ENCODE measurements at regions not wholly inside any gene's neighbourhood (a gene's known extent, or its start where the extent isn't known, plus 50 kb on each side); places are given as distances from the start of the nearest gene placed in this dataset.
"Not testable (repeated sequence)": the region's sequence is repeated elsewhere in the genome, so short reads cannot be mapped to it uniquely, and the experiment has no call there.

- no peak for DNase-seq
- intact Hi-C loops (cut with DNase I), result no loop called here
- ATAC-seq (ENCODE audit: poor library complexity), result no peak
Measured at GRCh38 chr2:208669394-208669793, 262.8 kb downstream of the PTH2R start.

- no peak for DNase-seq
- no peak for ATAC-seq (ENCODE audit: poor library complexity)
- intact Hi-C loops (cut with DNase I), result no loop called here
Measured at GRCh38 chr2:208671284-208671683, 264.7 kb downstream of the PTH2R start.

GRCh38 chr2:208671886-208672680 is 265.5 kb downstream of the PTH2R start:
- no peak for DNase-seq

GRCh38 chr2:208673631-208674030 is 267.0 kb downstream of the PTH2R start:
- ATAC-seq (ENCODE audit: poor library complexity), result no peak

More at GRCh38 chr2:208671886-208672680, 265.5 kb downstream of the PTH2R start:
- ATAC-seq (ENCODE audit: poor library complexity), result no peak
- intact Hi-C loops (cut with DNase I), result no loop called here

GRCh38 chr2:208674919-208675318 is 268.3 kb downstream of the PTH2R start:
- ATAC-seq (ENCODE audit: poor library complexity) (no peak), DNase-seq (no peak)
- intact Hi-C loops (cut with DNase I), result no loop called here

More at GRCh38 chr2:208673631-208674030, 267.0 kb downstream of the PTH2R start:
- intact Hi-C loops (cut with DNase I), result no loop called here
- DNase-seq, result no peak

GRCh38 chr2:208685929-208686328 is 279.3 kb downstream of the PTH2R start:
- ATAC-seq (ENCODE audit: poor library complexity); intact Hi-C loops (cut with DNase I); DNase-seq: not testable (repeated sequence)

- ATAC-seq (ENCODE audit: poor library complexity) (no peak), DNase-seq (no peak)
- intact Hi-C loops (cut with DNase I), result no loop called here
Measured at GRCh38 chr2:208686665-208687064, 280.1 kb downstream of the PTH2R start.

- intact Hi-C loops (cut with DNase I); DNase-seq; ATAC-seq (ENCODE audit: poor library complexity): not testable (repeated sequence)
Measured at GRCh38 chr2:208687720-208688119, 281.1 kb downstream of the PTH2R start.

- intact Hi-C loops (cut with DNase I), result no loop called here
- no peak for ATAC-seq (ENCODE audit: poor library complexity)
- DNase-seq, result no peak
Measured at GRCh38 chr2:208698114-208698513, 291.5 kb downstream of the PTH2R start.

GRCh38 chr2:208708486-208708885 is 301.9 kb downstream of the PTH2R start:
- intact Hi-C loops (cut with DNase I), result no loop called here
- no peak for ATAC-seq (ENCODE audit: poor library complexity)
- no peak for DNase-seq

GRCh38 chr2:208711598-208711997 is 305.0 kb downstream of the PTH2R start:
- ATAC-seq (ENCODE audit: poor library complexity), result no peak
- intact Hi-C loops (cut with DNase I), result no loop called here
- DNase-seq, result no peak

GRCh38 chr2:208713066-208713745 is 306.6 kb downstream of the PTH2R start:
- DNase-seq (no peak), ATAC-seq (ENCODE audit: poor library complexity) (no peak)
- intact Hi-C loops (cut with DNase I), result no loop called here

- ATAC-seq (ENCODE audit: poor library complexity) (no peak), DNase-seq (no peak)
- intact Hi-C loops (cut with DNase I), result no loop called here
Measured at GRCh38 chr2:208718828-208719227, 312.2 kb downstream of the PTH2R start.

GRCh38 chr2:208722731-208723130 is 316.1 kb downstream of the PTH2R start:
- no peak for DNase-seq
- intact Hi-C loops (cut with DNase I), result no loop called here
- no peak for ATAC-seq (ENCODE audit: poor library complexity)

- intact Hi-C loops (cut with DNase I), result no loop called here
- DNase-seq (no peak), ATAC-seq (ENCODE audit: poor library complexity) (no peak)
Measured at GRCh38 chr2:208725280-208725679, 318.7 kb downstream of the PTH2R start.

GRCh38 chr2:208726242-208726641 is 319.6 kb downstream of the PTH2R start:
- ATAC-seq (ENCODE audit: poor library complexity), result no peak
- no peak for DNase-seq
- intact Hi-C loops (cut with DNase I), result no loop called here

GRCh38 chr2:208751663-208752415 is 345.2 kb downstream of the PTH2R start:
- intact Hi-C loops (cut with DNase I); ATAC-seq (ENCODE audit: poor library complexity); DNase-seq: not testable (repeated sequence)

- no peak for DNase-seq
- intact Hi-C loops (cut with DNase I), result no loop called here
- ATAC-seq (ENCODE audit: poor library complexity), result no peak
Measured at GRCh38 chr2:208757364-208757763, 350.8 kb downstream of the PTH2R start.

GRCh38 chr2:208773074-208773473 is 366.5 kb downstream of the PTH2R start:
- intact Hi-C loops (cut with DNase I); ATAC-seq (ENCODE audit: poor library complexity); DNase-seq: not testable (repeated sequence)

All from Right ventricle myocardium superior (tissue), 1 donor.